ENCODE measurements at regions not wholly inside any gene's neighbourhood (a gene's known extent, or its start where the extent isn't known, plus 50 kb on each side); places are given as distances from the start of the nearest gene placed in this dataset.

GRCh38 chr10:108060246-108060645 is 895.7 kb upstream of the SORCS1 start:
- Histone ChIP-seq H3K4me3 (ENCODE audit: low read depth, low read length) (no peak overlapping the region), H3K27me3 (no peaks in the 10 kb centered on the region), H3K4me1 (no peaks in the 10 kb centered on the region), H3K9me3 (no peaks in the 10 kb centered on the region), H3K36me3 (no peaks in the 10 kb centered on the region)
- DNase-seq = no peak
- TF ChIP-seq, protein P1, sequence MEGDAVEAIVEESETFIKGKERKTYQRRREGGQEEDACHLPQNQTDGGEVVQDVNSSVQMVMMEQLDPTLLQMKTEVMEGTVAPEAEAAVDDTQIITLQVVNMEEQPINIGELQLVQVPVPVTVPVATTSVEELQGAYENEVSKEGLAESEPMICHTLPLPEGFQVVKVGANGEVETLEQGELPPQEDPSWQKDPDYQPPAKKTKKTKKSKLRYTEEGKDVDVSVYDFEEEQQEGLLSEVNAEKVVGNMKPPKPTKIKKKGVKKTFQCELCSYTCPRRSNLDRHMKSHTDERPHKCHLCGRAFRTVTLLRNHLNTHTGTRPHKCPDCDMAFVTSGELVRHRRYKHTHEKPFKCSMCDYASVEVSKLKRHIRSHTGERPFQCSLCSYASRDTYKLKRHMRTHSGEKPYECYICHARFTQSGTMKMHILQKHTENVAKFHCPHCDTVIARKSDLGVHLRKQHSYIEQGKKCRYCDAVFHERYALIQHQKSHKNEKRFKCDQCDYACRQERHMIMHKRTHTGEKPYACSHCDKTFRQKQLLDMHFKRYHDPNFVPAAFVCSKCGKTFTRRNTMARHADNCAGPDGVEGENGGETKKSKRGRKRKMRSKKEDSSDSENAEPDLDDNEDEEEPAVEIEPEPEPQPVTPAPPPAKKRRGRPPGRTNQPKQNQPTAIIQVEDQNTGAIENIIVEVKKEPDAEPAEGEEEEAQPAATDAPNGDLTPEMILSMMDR (IDR thresholded peaks at IDR 0.05; ENCODE audit: low read depth, low read length) = no peak

- TF ChIP-seq, protein P1 (IDR thresholded peaks at IDR 0.05; ENCODE audit: low read depth, low read length) = no peak
- no peaks in the 10 kb centered on the region for H3K4me1 ChIP-seq
- H3K9me3 ChIP-seq = no peaks in the 10 kb centered on the region
- no peaks in the 10 kb centered on the region for H3K36me3 ChIP-seq
- H3K27me3 ChIP-seq = no peaks in the 10 kb centered on the region
- no peak for DNase-seq
- no peak overlapping the region for H3K4me3 ChIP-seq (ENCODE audit: low read depth, low read length)
These were observed 891.0 kb upstream of the SORCS1 start for GRCh38 chr10:108055506-108055905.

DNA sequence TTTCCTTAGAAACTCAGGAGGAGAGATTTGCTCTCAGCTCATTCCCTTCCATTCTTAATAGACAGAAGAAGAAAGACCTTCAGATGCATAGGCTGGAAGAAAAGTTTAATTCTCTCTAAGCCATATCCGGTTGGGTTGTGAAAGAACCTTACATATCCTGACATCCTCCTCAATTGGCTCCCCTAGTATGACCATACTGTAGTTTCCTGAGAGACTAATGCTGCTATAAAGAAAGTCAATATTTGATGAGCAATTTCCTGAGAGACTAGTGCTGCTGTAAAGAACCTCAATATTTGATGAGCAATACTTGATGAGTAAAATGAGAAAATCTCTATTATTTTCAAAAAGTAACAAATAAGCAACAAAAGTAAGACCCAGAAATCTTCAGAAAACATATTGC is 888.5 kb upstream of the SORCS1 start:
- Histone ChIP-seq H3K9me3 (no peaks in the 10 kb centered on the region), H3K4me3 (ENCODE audit: low read depth, low read length) (no peak overlapping the region), H3K27me3 (no peaks in the 10 kb centered on the region), H3K36me3 (no peaks in the 10 kb centered on the region), H3K4me1 (no peaks in the 10 kb centered on the region)
- DNase-seq = no peak
- TF ChIP-seq, protein P1 (IDR thresholded peaks at IDR 0.05; ENCODE audit: low read depth, low read length) = no peak

DNA sequence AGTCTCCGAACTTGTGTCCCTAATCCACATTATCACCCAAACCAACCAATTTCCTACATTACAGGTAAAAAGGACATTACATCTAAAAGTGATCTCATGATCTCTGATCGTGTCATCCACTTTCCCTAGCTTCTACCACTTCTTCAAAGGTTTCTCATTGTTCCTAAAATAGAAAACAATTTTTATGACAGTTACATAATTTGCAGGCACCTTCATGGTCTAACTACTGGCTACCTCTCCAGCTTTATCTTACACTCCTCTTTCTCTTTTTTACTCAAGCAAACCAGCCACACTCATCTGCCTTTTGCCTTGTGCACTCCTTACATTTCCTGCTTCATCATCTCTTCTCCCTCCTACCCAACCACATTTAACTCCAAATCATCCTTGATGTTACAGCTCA is 886.7 kb upstream of the SORCS1 start:
- H3K4me3 ChIP-seq (ENCODE audit: low read depth, low read length) = no peak overlapping the region
- H3K36me3 ChIP-seq = no peaks in the 10 kb centered on the region
- H3K27me3 ChIP-seq = no peaks in the 10 kb centered on the region
- no peaks in the 10 kb centered on the region for H3K4me1 ChIP-seq
- no peaks in the 10 kb centered on the region for H3K9me3 ChIP-seq
- TF ChIP-seq, protein P1 (IDR thresholded peaks at IDR 0.05; ENCODE audit: low read depth, low read length) = no peak
- no peak for DNase-seq

GRCh38 chr10:108050626-108051025 is 886.1 kb upstream of the SORCS1 start:
- Histone ChIP-seq H3K4me3 (ENCODE audit: low read depth, low read length) (no peak overlapping the region), H3K27me3 (no peaks in the 10 kb centered on the region), H3K9me3 (no peaks in the 10 kb centered on the region), H3K36me3 (no peaks in the 10 kb centered on the region), H3K4me1 (no peaks in the 10 kb centered on the region)
- TF ChIP-seq, protein P1 (IDR thresholded peaks at IDR 0.05; ENCODE audit: low read depth, low read length) = no peak
- DNase-seq = no peak

GRCh38 chr10:108049668-108050067 is 885.2 kb upstream of the SORCS1 start:
- TF ChIP-seq, protein P1 (IDR thresholded peaks at IDR 0.05; ENCODE audit: low read depth, low read length) = no peak
- no peaks in the 10 kb centered on the region for H3K36me3 ChIP-seq
- no peak for DNase-seq
- H3K4me1 ChIP-seq = no peaks in the 10 kb centered on the region
- H3K27me3 ChIP-seq = no peaks in the 10 kb centered on the region
- H3K9me3 ChIP-seq = no peaks in the 10 kb centered on the region
- no peak overlapping the region for H3K4me3 ChIP-seq (ENCODE audit: low read depth, low read length)
